ENCODE measurements at regions not wholly inside any gene's neighbourhood (a gene's known extent, or its start where the extent isn't known, plus 50 kb on each side); places are given as distances from the start of the nearest gene placed in this dataset.

- TF ChIP-seq CTCF (IDR thresholded peaks at IDR 0.05; ENCODE audit: borderline replicate concordance, extremely low read depth, low read length, poor library complexity, severe bottlenecking) (no peak), EZH2 (IDR thresholded peaks at IDR 0.05; ENCODE audit: borderline replicate concordance, low read depth, low read length, severe bottlenecking) (no peak)
Measured at GRCh38 chrX:64097891-64098290, 107.6 kb downstream of the AMER1 start.

Measured in DND-41 (cell line).